ENCODE measurements at regions not wholly inside any gene's neighbourhood (a gene's known extent, or its start where the extent isn't known, plus 50 kb on each side); places are given as distances from the start of the nearest gene placed in this dataset.

GRCh38 chr2:128368437-128369107, 49.9 kb upstream of the HS6ST1 start:
- peak; percentile 32 for DNase-seq

GRCh38 chr2:128369108-128369555, 50.5 kb upstream of the HS6ST1 start:
- peak; percentile 42 for DNase-seq

- DNase-seq: no peak
Observed at GRCh38 chr2:128369602-128370467, 51.2 kb upstream of the HS6ST1 start.

GRCh38 chr2:128370468-128371247, 52.0 kb upstream of the HS6ST1 start:
- DNase-seq: no peak

GRCh38 chr2:128371248-128371630, 52.6 kb upstream of the HS6ST1 start:
- DNase-seq: no peak

- no peak for DNase-seq
Observed at GRCh38 chr2:128371648-128372345, 53.1 kb upstream of the HS6ST1 start.

GRCh38 chr2:128372621-128373341, 54.1 kb upstream of the HS6ST1 start:
- no peak for DNase-seq

GRCh38 chr2:128373451-128374000, 54.9 kb upstream of the HS6ST1 start:
- DNase-seq: no peak

GRCh38 chr2:128374001-128374710, 55.5 kb upstream of the HS6ST1 start:
- DNase-seq: no peak

GRCh38 chr2:128374711-128375413, 56.2 kb upstream of the HS6ST1 start:
- no peak for DNase-seq

GRCh38 chr2:128375454-128375853, 56.8 kb upstream of the HS6ST1 start:
- no peak for DNase-seq

GRCh38 chr2:128376241-128377041, 57.8 kb upstream of the HS6ST1 start:
- DNase-seq: no peak

- DNase-seq: no peak
Observed at GRCh38 chr2:128377071-128377910, 58.6 kb upstream of the HS6ST1 start.

GRCh38 chr2:128378231-128379020, 59.8 kb upstream of the HS6ST1 start:
- no peak for DNase-seq

GRCh38 chr2:128379021-128380015, 60.6 kb upstream of the HS6ST1 start:
- DNase-seq: peak; percentile 60

Data from NCI-H345 (cell line).